B cell (primary cell): ENCODE measurements at regions not wholly inside any gene's neighbourhood (a gene's known extent, or its start where the extent isn't known, plus 50 kb on each side); places are given as distances from the start of the nearest gene placed in this dataset.

Source experiments
- ATAC-seq: fragments of 200-7000 bp; cut with Tn5 transposase; one replicate; pipeline ENCODE4 v1.10.0; 2021; ENCODE audit warnings: low read depth, mild to moderate bottlenecking, moderate number of reproducible peaks, moderate library complexity
- CTCF ChIA-PET: fragments of 350-600 bp; sonication (Branson Sonifier 250); formaldehyde crosslinking; loops from one replicate; lab custom pipeline; 2021; ENCODE audit warnings: antibody characterized with exemption, inconsistent platforms; lab: Charles Lee
- POLR2A ChIA-PET: fragments of 350-600 bp; sonication (Branson Sonifier 250); formaldehyde crosslinking; loops from one replicate; lab custom pipeline; 2021; ENCODE audit warnings: antibody characterized with exemption; lab: Charles Lee
- DNase-seq: peaks from one replicate; pipeline ENCODE4 v3.0.0; 2013
- H2AFZ ChIP-seq: 2 replicates; pipeline ENCODE4 v1.6.1; 2012; ENCODE audit warnings: mild to moderate bottlenecking, low read depth, low read length; ENCODE audit not compliant: insufficient read depth, poor library complexity, severe bottlenecking
- H3K27ac ChIP-seq, 2 donors: 1 replicate in 1 of 2; 2 replicates in 1 of 2; pipeline ENCODE4 v1.5.1; 2012 to 2013; ENCODE audit warnings: low read length in 2 of 2, mild to moderate bottlenecking in 2 of 2, moderate library complexity in 1 of 2
- H3K27me3 ChIP-seq, 4 experiments: fragments of 200-600 bp in 1 of 4; sonication (generic) in 1 of 4; replicated peaks in 1 of 4; 1 replicate in 2 of 4; 2 replicates in 2 of 4; pipeline versions ENCODE4 v1.6.1 to v1.7.0; 2013 to 2016; ENCODE audit warnings: low read length in 3 of 4, mild to moderate bottlenecking in 2 of 4, mixed read lengths in 1 of 4, moderate library complexity in 1 of 4; ENCODE audit not compliant: insufficient read depth in 4 of 4, control insufficient read depth in 3 of 4; ENCODE audit errors: control extremely low read depth in 1 of 4
- H3K36me3 ChIP-seq, 2 experiments: replicated peaks in 1 of 2; 1 replicate in 1 of 2; 2 replicates in 1 of 2; pipeline versions ENCODE4 v1.6.1 to v1.7.1; 2013; ENCODE audit warnings: low read length in 1 of 2; ENCODE audit not compliant: insufficient read depth in 2 of 2, control insufficient read depth in 1 of 2; ENCODE audit errors: control extremely low read depth in 1 of 2, extremely low read depth in 1 of 2
- H3K4me1 ChIP-seq, 2 donors: fragments of 200-600 bp in 1 of 2; sonication (generic) in 1 of 2; 1 replicate in 1 of 2; 2 replicates in 1 of 2; pipeline versions ENCODE4 v1.5.1 to v1.6.1; 2013 to 2017; ENCODE audit warnings: low read length in 2 of 2; ENCODE audit not compliant: control insufficient read depth in 2 of 2, insufficient read depth in 2 of 2
- H3K4me2 ChIP-seq: replicated peaks from 2 replicates; pipeline ENCODE3; 2012; ENCODE audit warnings: mild to moderate bottlenecking, low read depth, low read length; ENCODE audit not compliant: poor library complexity, severe bottlenecking
- H3K4me3 ChIP-seq, 5 experiments: fragments of 200-600 bp in 1 of 5; sonication (generic) in 1 of 5; 1 replicate in 3 of 5; 2 replicates in 2 of 5; pipeline versions ENCODE4 v1.5.1 to v1.7.0; 2011 to 2016; ENCODE audit warnings: low read length in 4 of 5, mild to moderate bottlenecking in 4 of 5, low read depth in 2 of 5, control low read depth in 1 of 5, moderate library complexity in 1 of 5; ENCODE audit not compliant: insufficient read depth in 1 of 5; ENCODE audit errors: control extremely low read depth in 1 of 5, extremely low read depth in 1 of 5
- H3K79me2 ChIP-seq: fragments of 200-600 bp; sonication (generic); one replicate; pipeline ENCODE4 v1.6.0; 2016; ENCODE audit warnings: low read length; ENCODE audit not compliant: control insufficient read depth, insufficient read depth
- H3K9ac ChIP-seq: fragments of 200-600 bp; sonication (generic); 2 replicates; pipeline ENCODE4 v1.6.1; 2017; ENCODE audit warnings: mild to moderate bottlenecking, low read length, moderate library complexity
- H3K9me3 ChIP-seq, 3 donors: one replicate each; pipeline versions ENCODE4 v1.6.1 to v1.7.1; 2013; ENCODE audit warnings: low read length in 2 of 3; ENCODE audit not compliant: control insufficient read depth in 2 of 3, insufficient read depth in 1 of 3; ENCODE audit errors: control extremely low read depth in 1 of 3
- H4K20me1 ChIP-seq: 2 replicates; pipeline ENCODE4 v1.6.0; 2012; ENCODE audit warnings: mild to moderate bottlenecking, low read length; ENCODE audit not compliant: insufficient read depth, control insufficient read depth, poor library complexity, severe bottlenecking
- H3K27ac Mint-ChIP-seq: one replicate; pipeline ENCODE4 v1.8.0; 2021; ENCODE audit warnings: mixed read lengths
- H3K27me3 Mint-ChIP-seq: one replicate; pipeline ENCODE4 v1.8.0; 2021; ENCODE audit warnings: mixed read lengths
- H3K4me1 Mint-ChIP-seq: one replicate; pipeline ENCODE4 v1.8.0; 2021; ENCODE audit warnings: mixed read lengths
- H3K4me3 Mint-ChIP-seq: one replicate; pipeline ENCODE4 v1.8.0; 2021; ENCODE audit warnings: mixed read lengths
- H3K9me3 Mint-ChIP-seq: one replicate; pipeline ENCODE4 v1.8.0; 2022; ENCODE audit warnings: mixed read lengths; ENCODE audit not compliant: insufficient read depth
- CTCF ChIP-seq: fragments of 200-600 bp; IDR thresholded peaks from one replicate; pipeline ENCODE4 v1.8.0; 2022; ENCODE audit warnings: antibody characterized with exemption, mild to moderate bottlenecking
- EZH2 ChIP-seq: IDR thresholded peaks from 2 replicates; pipeline ENCODE4 v1.6.1; 2012; ENCODE audit warnings: borderline replicate concordance, low read depth, mild to moderate bottlenecking, moderate library complexity, low read length; ENCODE audit not compliant: insufficient read depth, poor library complexity, severe bottlenecking
- WGBS: methylation state at CpG from one replicate; pipeline ENCODE4 v1.1.5; 2013; ENCODE audit warnings: missing lambda C conversion rate; ENCODE audit not compliant: insufficient coverage; 5-methylcytosine and 5-hydroxymethylcytosine counted together
- intact Hi-C: fragments of 100-400 bp; cut with micrococcal nuclease; formaldehyde crosslinking; loops from one replicate; pipeline ENCODE4 v1.10.0; 2022

GRCh38 chrX:97860226-97860625, 976.5 kb downstream of the RPA4 start:
- no peak for ATAC-seq
- no CpG with 5 or more reads among the region's 1 CpG for WGBS
- no peaks in the 10 kb centered on the region for H3K79me2 ChIP-seq
- Mint-ChIP-seq H3K4me3 (no peak overlapping the region), H3K27me3 (no peaks in the 10 kb centered on the region), H3K27ac (no peak overlapping the region), H3K9me3 (no peaks in the 10 kb centered on the region), H3K4me1 (no peaks in the 10 kb centered on the region)
- CTCF ChIA-PET, result no interaction called here
- H3K9ac ChIP-seq, result no peak overlapping the region
- no peaks in the 10 kb centered on the region for H3K27me3 ChIP-seq
- H3K36me3 ChIP-seq, result no peaks in the 10 kb centered on the region
- no peak overlapping the region for H3K4me3 ChIP-seq
- POLR2A ChIA-PET, result no interaction called here
- intact Hi-C loops, result no loop called here
- no peak overlapping the region for H2AFZ ChIP-seq
- H3K27ac ChIP-seq, result no peak overlapping the region
- H3K4me2 ChIP-seq, result no peak overlapping the region
- H4K20me1 ChIP-seq, result no peaks in the 10 kb centered on the region
- no peaks in the 10 kb centered on the region for H3K4me1 ChIP-seq
- DNase-seq, result no peak
- H3K9me3 ChIP-seq, result no peaks in the 10 kb centered on the region
- TF ChIP-seq CTCF (no peak), EZH2 (no peak)

- POLR2A ChIA-PET, result no interaction called here
- CTCF ChIA-PET, result no interaction called here
- Histone ChIP-seq H3K27me3 (no peaks in the 10 kb centered on the region), H2AFZ (no peak overlapping the region), H3K79me2 (no peaks in the 10 kb centered on the region), H3K9me3 (no peaks in the 10 kb centered on the region), H3K27ac (no peak overlapping the region), H3K4me1 (no peaks in the 10 kb centered on the region), H3K4me2 (no peak overlapping the region), H4K20me1 (no peaks in the 10 kb centered on the region), H3K36me3 (no peaks in the 10 kb centered on the region), H3K9ac (no peak overlapping the region), H3K4me3 (no peak overlapping the region)
- no peak for ATAC-seq
- Mint-ChIP-seq H3K27me3 (no peaks in the 10 kb centered on the region), H3K4me1 (no peaks in the 10 kb centered on the region), H3K9me3 (no peaks in the 10 kb centered on the region), H3K27ac (no peak overlapping the region), H3K4me3 (no peak overlapping the region)
- intact Hi-C loops, result no loop called here
- no peak for TF ChIP-seq CTCF
- no peak for TF ChIP-seq EZH2
- no CpG with 5 or more reads among the region's 3 CpGs for WGBS
- DNase-seq, result no peak
Observed at GRCh38 chrX:97863261-97863660, 979.6 kb downstream of the RPA4 start.
